ENCODE measurements at regions not wholly inside any gene's neighbourhood (a gene's known extent, or its start where the extent isn't known, plus 50 kb on each side); places are given as distances from the start of the nearest gene placed in this dataset.

DNA sequence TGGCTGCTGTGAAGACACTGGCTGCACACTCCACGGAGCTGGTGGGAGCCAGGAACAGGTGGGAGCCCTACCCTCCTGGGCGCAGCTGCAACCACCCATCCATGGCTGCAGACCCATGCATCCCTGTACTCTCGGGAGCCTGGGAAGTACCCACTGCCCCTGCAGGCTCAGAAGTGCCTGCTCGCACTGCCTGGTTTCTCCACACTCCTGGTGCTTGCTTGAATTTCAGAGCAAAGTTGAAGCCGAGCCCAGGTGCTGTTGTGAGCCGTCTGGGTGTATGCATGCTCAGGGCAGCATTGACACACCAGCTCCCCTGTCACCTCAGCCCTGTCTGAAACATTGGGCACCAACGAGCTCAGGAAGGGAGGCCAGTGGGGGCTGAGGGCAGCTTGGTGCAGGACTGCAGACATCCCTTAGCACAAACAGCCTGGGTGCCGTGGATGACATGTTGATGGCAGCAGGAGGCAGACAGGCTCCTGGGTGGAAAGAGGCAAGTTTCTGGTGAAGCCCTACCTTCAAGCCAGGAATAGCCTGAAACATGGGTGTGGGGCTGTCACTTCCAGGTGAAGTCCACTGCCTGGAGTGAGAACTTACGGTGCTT, 585.9 kb downstream of the PCDH18 start:
- FAIRE-seq (no peak), DNase-seq (ENCODE audit: low spot score in 2 of 2) (no peak)

DNA sequence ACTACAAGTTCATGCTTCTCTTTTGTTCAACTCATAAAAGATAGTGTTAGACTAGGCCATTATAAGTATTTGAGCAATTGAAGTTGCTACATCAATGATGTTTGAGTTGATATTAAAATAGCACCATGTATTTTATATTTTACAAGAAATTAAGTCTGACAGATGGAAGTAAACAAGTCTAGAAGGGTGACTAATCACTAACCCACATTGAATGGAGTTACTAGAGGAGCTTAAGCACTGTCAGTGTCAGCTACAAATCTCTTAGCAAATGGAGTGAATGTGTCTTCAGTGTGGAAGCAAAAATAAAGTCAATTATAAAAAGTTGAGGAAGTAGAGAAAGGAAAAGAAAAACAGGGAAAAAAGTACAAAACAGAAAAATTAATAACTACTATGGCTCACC, 592.5 kb downstream of the PCDH18 start:
- FAIRE-seq (no peak), DNase-seq (ENCODE audit: low spot score in 2 of 2) (no peak)

DNA sequence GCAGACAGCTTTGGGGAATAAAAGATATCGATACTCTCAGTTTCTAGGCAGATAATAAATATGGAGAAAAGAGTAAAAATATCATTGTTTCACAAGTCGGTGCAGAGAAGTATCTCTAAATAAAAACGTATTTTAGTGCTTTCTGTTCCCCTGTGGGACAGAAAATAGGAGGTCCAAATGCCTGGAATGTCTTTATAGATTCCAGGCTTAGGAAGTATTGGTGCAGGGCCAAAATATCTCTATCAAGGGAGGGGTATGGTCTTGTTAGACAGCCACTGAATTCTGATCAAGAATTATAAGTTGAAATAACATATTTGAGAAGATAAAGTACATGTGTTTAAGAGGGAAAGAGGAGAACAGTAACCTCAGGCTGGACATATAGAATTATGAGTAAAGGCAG, 596.4 kb downstream of the PCDH18 start:
- DNase-seq (ENCODE audit: low spot score in 2 of 2), result no peak
- FAIRE-seq, result no peak

DNA sequence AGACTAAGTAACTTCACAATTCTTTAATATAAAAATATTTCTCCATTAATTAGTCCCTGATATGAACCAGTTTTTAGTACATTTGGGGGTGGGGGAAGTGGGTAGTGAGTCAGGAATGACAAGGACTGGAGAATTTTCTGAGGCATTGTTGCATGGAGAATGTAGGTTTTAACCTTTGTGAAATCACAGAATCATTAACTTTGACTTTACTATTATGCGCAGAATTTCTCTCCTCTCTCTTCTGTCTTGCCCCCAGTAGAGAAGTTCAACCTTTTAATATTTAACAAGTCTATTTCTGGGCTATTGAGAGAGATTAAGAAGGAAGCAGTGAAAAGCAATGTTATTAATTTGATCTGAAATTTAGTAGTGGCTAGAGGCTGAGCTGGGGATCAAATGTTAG, 597.0 kb downstream of the PCDH18 start:
- DNase-seq (ENCODE audit: low spot score in 2 of 2) (no peak), FAIRE-seq (no peak)

DNA sequence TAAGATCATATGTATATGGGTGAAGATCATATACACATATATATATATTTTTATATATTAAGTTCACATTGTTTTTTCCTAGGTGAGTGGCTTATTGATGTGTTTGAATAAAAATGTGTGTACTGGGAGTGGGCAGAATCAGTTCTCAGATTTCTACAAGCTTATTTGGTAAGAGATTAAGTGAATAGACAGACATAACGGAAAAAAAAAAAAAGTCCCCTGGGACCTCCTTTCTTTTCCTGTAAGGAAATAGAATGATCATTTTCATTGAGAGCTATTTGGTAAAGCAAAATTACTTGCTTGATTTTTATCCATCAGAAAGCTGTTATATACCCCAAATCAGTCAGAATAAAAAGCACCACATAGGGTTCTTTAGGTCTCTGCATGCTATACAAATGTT, 597.7 kb downstream of the PCDH18 start:
- FAIRE-seq (no peak), DNase-seq (ENCODE audit: low spot score in 2 of 2) (no peak)

DNA sequence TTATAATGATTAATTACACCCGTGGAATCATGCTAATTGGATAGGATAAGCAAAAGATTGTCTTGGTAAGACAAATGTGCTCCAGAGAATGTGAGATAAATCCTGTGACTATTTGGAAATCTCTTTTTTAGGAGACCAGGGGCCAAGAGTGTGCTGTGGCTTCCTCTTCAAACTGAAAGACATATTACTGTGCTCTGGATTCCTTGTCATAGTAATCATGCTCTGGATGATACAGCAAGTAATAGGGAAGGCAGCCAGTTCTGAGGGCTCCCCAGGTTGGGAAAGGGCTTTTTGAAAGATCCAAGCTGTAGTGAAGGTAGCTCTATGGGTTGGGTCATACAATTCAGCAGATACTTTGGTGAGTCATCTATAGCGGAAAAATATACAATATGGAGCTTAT, 600.5 kb downstream of the PCDH18 start:
- no peak for FAIRE-seq
- no peak for DNase-seq (ENCODE audit: low spot score in 2 of 2)

DNA sequence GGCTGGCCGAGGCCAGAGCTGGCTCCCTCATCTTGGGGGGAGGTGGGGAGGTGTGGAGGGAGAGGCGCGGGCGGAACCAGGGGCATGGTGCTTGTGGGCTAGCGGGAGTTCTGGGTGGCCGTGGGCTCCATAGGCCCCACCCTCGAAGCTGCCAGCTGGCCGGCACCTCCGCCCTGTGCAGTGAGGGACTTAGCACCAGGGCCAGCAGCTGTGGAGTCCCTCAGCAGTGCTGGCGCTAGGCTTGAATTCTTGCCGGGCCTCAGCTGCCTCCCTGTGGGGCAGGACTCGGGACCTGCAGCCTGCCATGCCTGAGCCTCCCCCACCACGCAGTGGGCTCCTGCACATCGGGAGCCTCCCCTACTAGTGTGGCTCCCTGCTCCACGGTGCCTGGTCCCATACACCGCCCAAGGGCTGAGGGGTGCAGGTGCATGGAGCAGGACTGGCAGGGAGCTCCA, 603.3 kb downstream of the PCDH18 start:
- no peak for DNase-seq (ENCODE audit: low spot score in 2 of 2)
- no peak for FAIRE-seq

DNA sequence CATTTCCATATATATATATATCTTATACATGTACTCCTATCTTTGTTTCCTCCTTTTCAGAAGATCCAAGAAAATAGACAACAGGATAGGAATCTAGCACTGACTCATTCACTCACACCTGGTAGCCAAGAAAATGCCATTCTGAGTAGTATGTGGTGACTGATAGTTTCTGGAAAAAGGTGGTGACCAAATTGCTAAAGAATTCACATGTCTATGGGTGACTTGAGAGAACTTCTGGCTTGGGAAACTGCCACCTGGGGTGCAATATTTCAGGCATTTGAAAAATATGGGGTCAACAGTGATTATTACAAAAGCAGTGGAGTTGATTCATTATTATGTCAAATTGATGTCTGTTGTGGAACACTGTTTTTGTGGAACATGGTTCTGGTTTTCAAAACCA, 605.1 kb downstream of the PCDH18 start:
- FAIRE-seq, result no peak

DNA sequence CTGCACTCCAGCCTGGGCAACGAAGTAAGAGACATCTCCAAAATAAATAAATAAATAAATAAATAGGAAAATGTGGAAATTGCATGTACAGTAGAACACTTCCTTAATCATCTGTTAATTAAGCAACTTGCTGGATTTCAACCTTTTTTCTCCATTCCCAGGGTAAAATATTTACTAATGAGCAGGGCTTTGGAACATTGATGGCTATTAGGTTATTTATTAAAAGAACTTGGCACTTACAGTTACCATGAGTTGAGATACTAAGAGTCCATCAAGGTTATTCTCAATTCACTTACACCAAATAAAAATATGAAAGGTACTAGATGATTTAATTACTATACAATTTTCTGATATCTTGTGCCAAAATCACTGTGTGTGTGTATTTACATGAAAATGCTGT, 607.1 kb downstream of the PCDH18 start:
- no peak for DNase-seq (ENCODE audit: low spot score in 2 of 2)
- no peak for FAIRE-seq

More for the DNA sequence above, 605.1 kb downstream of the PCDH18 start:
- DNase-seq (ENCODE audit: low spot score in 2 of 2), result no peak

DNA sequence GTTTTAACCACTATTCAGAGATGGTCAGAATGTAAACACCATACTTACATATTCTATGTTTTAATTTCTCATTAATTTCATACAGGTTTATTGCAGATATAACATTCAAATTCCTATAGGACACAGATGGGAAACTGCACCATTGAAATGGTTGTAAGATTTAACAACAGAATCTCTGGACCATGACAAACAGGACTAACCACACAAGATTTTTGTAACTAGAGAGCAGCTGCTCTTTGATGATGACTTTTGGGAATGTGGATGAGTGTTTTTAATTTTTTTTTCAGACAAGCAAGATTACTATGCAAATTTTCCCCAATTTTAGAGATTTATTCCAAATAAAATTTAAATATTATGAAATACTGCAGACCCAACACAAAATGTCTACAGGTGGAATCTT, 610.2 kb downstream of the PCDH18 start:
- FAIRE-seq (no peak), DNase-seq (ENCODE audit: low spot score in 2 of 2) (no peak)

DNA sequence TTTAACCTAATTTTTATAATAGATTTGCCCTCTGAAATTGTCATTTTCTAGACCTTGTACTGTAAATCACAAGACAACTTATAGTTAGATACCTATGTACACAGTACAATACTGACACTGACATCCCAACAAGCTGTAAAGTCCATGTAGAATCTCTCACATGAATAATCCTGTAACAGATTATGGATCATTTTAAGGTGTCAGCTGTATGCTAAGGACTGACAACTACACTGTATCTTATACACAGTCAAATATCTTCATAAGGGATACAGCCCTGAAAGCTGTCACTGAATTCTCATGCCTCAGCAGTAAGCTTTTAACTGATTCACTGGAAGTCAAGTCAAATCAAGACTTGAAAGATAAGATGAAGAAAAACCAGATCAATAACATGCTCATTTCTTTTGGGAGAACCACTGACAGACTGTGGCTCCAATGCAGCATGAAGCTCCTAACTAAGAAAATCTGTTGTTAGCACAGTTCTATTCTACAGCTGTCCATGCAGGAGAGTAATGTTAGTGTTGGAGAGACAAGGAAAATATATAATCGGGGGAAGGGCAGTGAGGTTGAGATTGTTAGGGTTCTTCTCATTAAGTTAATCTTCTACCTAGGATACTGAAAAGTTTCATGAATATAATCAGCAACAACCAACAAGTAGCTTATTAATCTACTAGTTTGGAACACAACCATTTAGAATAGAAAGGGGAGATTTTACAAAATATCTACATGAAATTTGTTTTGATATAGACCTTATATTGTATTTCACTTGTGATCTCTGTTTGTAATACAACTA, 612.0 kb downstream of the PCDH18 start:
- no peak for DNase-seq (ENCODE audit: low spot score in 2 of 2)
- FAIRE-seq, result no peak

DNA sequence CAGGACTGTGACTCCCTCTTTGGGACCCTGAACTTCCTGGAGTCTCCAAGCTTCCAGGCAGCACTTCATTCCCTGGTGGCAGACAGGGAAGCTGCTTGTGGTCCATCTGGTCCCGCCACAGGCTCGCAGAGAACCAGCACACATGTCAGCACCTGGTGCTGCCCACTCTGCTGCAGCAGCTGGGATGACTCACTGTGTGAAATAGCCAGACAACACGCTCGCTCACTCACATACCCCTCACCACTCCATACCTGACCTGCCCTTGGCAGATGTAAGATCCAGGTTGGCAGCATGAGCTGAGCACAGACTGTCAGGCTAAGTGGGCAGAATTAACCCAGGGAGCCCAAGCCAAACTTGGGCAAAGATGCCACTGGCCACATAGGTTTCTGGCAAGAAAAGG, 613.5 kb downstream of the PCDH18 start:
- DNase-seq (ENCODE audit: low spot score in 2 of 2) (no peak), FAIRE-seq (no peak)

DNA sequence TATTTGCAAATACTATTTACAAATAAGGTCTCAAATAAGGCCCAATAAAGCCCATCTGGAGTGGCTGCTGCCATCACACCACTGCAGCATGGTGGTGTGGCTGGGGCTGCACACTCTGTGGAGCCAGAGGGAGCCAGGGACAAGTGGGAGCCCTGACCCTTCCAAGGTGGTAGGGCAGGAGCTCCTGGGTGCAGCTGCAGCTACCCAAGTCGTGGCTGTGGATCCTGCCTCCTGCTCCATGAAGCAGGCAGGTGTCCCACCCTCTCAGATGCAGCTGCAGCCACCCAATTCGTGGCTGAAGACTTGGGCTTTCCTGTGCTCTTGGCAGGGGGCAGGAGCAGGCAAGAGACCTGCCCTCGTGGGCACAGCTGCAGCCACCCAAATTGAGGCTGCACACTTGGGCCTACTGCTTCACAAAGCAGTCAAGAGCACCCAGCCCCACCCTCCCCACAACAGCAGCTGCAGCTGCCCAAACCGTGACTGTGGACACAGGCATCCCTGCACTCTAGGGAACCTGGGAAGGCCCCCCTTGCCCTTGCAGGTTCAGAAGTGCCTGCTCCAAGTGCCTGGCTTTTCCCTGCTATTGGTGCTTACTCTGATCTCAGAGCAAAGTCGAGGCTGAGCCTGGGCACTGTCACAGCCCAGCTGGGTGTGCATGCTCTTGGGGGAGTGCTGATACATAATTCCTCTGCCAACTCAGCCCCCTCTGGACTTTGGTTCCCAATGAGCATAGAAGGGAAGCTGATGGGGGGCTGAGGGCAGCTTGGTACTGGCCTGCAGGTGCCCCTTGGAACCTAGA, 614.8 kb downstream of the PCDH18 start:
- no peak for DNase-seq (ENCODE audit: low spot score in 2 of 2)
- no peak for FAIRE-seq

DNA sequence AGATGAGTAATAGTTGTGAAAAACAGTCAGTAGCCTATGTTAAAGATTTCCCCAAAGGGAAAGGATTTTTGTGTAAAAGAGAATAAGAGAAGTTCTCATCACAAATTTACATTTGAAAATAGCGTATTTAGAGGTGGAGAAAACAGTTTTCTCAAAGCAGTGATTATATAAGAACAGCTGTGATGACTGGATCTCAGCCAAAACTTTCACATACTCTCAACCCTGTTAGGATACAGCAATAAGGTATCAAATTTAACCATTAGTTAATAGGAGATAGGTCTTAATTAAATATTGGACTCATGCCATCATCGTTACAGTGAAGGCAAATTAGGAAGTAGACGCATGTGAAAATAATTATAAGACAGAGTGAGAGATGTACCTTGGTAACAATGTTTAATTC, 622.7 kb downstream of the PCDH18 start:
- FAIRE-seq (no peak), DNase-seq (ENCODE audit: low spot score in 2 of 2) (no peak)

DNA sequence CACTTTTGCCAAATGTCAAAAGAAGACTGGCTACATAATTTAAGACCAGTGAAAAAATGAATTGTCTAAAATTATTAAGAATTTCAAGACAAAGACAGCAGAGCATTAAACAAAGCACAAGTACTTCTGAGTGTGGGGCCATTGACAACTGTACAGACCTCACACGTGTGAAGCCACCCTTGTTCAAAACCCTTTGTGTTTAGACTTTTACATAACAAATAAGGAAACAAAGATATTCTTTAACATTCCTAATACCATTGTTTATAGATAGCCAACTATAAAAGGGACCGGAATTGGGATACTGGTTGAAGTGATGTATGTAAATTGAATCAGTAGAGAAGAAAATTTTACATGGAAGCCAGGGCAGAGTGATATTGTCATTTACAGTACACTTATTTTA, 624.2 kb downstream of the PCDH18 start:
- FAIRE-seq, result no peak

DNA sequence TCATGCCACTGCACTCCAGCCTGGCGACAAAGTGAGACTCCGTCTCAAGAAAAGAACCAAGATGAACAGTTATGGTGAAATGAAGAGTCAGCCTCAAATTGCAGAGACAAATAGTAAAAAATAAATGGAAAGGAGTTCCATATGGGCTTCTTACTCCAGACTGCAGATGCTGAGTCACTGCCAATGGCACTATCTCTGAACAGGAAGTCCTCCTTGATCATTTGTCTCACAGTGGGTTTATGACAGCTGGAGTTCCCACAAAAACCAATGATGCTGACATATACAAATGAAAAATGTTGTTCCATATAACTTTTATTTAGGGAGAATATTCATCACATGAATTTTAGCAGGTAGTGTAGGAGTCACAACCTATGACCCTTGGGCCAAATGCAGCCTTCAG, 631.6 kb downstream of the PCDH18 start:
- no peak for DNase-seq (ENCODE audit: low spot score in 2 of 2)
- FAIRE-seq, result no peak

More for the DNA sequence above, 624.2 kb downstream of the PCDH18 start:
- no peak for DNase-seq (ENCODE audit: low spot score in 2 of 2)

DNA sequence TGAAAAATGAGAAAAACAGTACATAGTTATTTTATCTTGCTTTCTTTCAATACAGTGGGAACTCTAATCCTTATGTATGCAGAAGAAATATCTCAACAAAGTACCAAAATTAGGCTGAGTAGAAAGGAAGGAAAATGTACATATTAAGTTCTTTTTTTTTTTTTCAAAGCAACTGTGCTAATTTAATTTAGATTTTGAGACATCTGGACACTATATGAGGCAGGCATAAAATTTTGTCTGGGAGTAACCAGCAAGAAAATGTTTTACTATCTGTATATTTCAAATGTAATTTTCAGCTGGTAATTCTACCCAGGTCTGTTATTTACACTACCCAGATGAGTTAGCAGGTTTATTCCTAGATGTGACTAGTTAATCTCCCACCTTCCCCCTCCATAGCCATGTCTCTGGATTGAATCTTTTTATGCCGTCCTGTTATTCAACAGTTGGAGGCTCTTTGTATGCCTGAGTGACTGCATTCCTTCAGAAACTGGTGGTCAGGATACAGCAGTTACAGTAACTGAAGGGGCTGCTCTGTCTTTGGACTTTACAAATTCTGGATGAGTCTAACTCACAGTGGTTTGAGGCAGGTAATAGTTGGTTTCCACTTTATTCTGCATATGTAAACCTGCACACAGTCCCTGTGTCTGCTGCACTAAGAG, 633.6 kb downstream of the PCDH18 start:
- no peak for DNase-seq (ENCODE audit: low spot score in 2 of 2)

DNA sequence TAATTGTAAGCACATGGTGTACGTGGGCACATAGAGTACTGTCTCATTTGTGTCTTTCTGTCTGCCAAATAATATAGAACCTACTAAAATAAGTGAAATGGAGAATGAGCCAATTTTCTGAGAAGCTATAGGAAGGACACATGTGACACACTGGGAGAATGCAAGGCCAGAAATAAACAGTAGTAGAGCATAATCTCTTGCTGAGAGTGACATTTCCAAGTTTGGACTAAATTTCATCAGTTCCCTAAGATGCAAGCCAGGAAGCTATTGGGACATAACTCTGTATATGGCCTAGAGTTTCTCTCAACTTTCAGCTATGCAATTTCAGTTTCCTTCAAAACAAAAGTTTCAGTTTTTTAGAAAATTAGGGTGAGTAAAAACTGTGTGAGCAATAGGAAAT, 638.7 kb downstream of the PCDH18 start:
- FAIRE-seq (no peak), DNase-seq (ENCODE audit: low spot score in 2 of 2) (no peak)

More for the DNA sequence above, 633.6 kb downstream of the PCDH18 start:
- no peak for FAIRE-seq

DNA sequence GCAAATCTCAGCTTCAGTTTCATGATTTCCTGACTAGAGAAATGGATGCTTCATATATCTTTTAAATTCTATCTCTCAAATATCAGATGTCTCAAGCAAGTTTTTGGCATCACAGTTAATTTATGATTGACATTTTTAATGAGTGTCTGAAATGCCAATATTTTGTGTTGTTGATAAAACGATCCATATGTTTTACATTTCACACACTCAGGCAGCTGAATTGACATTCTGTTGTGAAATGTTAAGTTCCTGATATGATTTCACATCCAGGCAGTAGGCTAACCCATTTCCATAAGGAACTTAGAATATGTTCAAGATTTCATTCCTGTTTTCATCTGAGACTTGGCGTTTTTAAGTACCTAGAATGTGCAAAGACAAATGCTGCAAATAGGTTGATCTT, 650.6 kb downstream of the PCDH18 start:
- FAIRE-seq, result no peak
- no peak for DNase-seq (ENCODE audit: low spot score in 2 of 2)

DNA sequence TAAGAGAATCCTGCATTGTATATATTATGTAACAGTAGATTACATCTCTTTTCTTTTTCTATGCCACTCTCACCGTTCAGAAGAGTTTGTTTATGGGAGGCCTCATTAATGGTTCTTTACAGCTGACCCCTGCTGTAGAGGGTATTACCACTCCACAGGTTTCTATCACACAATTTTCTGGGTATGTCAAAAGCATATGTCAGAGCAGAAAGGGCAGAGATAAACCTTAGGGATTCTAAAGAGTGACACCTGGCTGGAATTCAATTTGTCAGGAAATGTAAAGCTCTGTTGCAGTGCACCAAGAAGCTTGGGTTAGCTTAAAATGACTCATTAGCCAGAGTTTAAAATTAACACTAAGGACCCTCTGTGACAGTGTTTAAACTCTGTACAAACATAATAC, 658.7 kb downstream of the PCDH18 start:
- no peak for DNase-seq (ENCODE audit: low spot score in 2 of 2)
- FAIRE-seq, result no peak

DNA sequence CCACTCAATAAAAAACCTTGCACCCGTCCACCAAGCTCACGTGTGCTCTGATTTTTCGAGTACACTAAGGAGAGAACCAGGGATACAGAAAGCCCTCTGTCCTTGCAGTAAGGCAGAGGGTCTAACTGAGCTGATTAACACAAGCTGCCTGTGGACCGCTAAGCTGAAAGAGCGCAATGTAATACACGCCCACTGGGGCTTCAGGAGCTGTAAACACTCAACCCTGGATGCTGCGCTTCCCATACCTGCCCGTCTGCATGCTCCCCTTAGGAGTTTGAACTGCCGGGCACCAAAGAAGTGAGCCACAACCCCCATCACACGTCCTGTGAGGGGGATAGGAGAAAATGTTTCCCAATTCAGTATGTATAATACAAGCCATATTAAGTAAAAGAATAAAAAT, 664.8 kb downstream of the PCDH18 start:
- no peak for DNase-seq (ENCODE audit: low spot score in 2 of 2)

More for the DNA sequence above, 664.8 kb downstream of the PCDH18 start:
- no peak for FAIRE-seq
